ENCODE measurements at regions not wholly inside any gene's neighbourhood (a gene's known extent, or its start where the extent isn't known, plus 50 kb on each side); places are given as distances from the start of the nearest gene placed in this dataset.

DNA sequence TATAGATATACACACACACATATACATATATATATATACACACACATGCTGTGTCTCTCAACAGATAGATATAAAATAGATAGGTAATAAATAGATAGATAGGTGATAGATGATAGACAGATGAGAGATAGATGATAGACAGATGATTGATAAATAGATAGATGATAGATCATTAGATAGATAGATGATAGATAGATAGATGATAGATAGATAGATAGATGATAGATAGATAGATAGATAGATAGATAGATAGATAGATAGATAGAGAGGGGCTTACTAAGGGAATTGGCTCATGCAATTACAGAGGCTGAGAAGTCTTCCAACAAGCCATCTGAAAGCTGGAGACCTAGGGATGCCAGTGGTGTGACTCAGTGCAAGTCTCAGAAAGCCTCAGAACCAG lies 394.5 kb downstream of the ICE1 start:
- Histone ChIP-seq H3K9me3 (ENCODE audit: control insufficient read depth in 2 of 3, insufficient read depth in 1 of 3, low read length in 3 of 3) (peaks cover 0 to 3% (median 0%) of the 10 kb centered on the region in 3 donors), H3K27ac (ENCODE audit: low read depth in 2 of 2, low read length in 2 of 2) (no peak overlapping the region), H3K27me3 (ENCODE audit: control insufficient read depth, insufficient read depth, low read length) (no peaks in the 10 kb centered on the region), H3K36me3 (ENCODE audit: control insufficient read depth in 2 of 3, insufficient read depth in 3 of 3, low read length in 3 of 3) (no peaks in the 10 kb centered on the region), H3K4me1 (ENCODE audit: control insufficient read depth in 2 of 3, insufficient read depth in 2 of 3, low read depth in 1 of 3, low read length in 3 of 3) (no peaks in the 10 kb centered on the region), H3K9ac (ENCODE audit: low read length in 3 of 3) (no peak overlapping the region), H3K4me3 (ENCODE audit: low read length in 3 of 3) (no peak overlapping the region)
- DNase-seq = no peak
- intact Hi-C loops (cut with DNase I) = no loop called here
- TF ChIP-seq, protein P1, sequence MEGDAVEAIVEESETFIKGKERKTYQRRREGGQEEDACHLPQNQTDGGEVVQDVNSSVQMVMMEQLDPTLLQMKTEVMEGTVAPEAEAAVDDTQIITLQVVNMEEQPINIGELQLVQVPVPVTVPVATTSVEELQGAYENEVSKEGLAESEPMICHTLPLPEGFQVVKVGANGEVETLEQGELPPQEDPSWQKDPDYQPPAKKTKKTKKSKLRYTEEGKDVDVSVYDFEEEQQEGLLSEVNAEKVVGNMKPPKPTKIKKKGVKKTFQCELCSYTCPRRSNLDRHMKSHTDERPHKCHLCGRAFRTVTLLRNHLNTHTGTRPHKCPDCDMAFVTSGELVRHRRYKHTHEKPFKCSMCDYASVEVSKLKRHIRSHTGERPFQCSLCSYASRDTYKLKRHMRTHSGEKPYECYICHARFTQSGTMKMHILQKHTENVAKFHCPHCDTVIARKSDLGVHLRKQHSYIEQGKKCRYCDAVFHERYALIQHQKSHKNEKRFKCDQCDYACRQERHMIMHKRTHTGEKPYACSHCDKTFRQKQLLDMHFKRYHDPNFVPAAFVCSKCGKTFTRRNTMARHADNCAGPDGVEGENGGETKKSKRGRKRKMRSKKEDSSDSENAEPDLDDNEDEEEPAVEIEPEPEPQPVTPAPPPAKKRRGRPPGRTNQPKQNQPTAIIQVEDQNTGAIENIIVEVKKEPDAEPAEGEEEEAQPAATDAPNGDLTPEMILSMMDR (IDR thresholded peaks at IDR 0.05; ENCODE audit: borderline replicate concordance, extremely low read depth, insufficient read depth) = no peak
- FAIRE-seq = no peak

DNA sequence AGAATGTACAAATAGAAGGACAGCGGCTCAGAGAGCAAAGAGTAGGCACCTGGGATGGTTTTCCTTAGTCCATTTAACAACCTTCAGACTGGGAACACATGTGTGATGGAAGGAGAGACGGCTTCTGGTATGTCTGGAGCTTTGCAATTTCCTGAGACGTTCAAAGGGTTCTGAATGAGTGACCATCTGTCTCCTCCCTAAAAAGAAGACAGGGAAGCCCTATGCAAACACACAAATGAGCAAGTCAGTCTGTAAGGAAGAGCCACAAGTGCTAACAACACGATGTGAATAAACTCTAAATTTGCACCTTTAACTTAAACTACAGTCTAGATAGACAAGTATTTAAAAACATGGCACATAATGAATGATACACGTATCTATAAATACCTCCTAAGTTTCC lies 391.0 kb downstream of the ICE1 start:
- H3K9me3 ChIP-seq (ENCODE audit: control insufficient read depth in 2 of 3, insufficient read depth in 1 of 3, low read length in 3 of 3) = no peaks in the 10 kb centered on the region
- FAIRE-seq (no peak), DNase-seq (peak in 2 of 5 donors; percentile 18 to 22)
- H3K36me3 ChIP-seq (ENCODE audit: control insufficient read depth in 2 of 3, insufficient read depth in 3 of 3, low read length in 3 of 3) = no peaks in the 10 kb centered on the region
- no peak overlapping the region for H3K4me3 ChIP-seq (ENCODE audit: low read length in 3 of 3)
- intact Hi-C loops (cut with DNase I) = no loop called here
- no peaks in the 10 kb centered on the region for H3K27me3 ChIP-seq (ENCODE audit: control insufficient read depth, insufficient read depth, low read length)
- no peaks in the 10 kb centered on the region for H3K4me1 ChIP-seq (ENCODE audit: control insufficient read depth in 2 of 3, insufficient read depth in 2 of 3, low read depth in 1 of 3, low read length in 3 of 3)
- H3K9ac ChIP-seq (ENCODE audit: low read length in 3 of 3) = no peak overlapping the region
- TF ChIP-seq, protein P1 (IDR thresholded peaks at IDR 0.05; ENCODE audit: borderline replicate concordance, extremely low read depth, insufficient read depth) = no peak
- H3K27ac ChIP-seq (ENCODE audit: low read depth in 2 of 2, low read length in 2 of 2) = no peak overlapping the region

DNA sequence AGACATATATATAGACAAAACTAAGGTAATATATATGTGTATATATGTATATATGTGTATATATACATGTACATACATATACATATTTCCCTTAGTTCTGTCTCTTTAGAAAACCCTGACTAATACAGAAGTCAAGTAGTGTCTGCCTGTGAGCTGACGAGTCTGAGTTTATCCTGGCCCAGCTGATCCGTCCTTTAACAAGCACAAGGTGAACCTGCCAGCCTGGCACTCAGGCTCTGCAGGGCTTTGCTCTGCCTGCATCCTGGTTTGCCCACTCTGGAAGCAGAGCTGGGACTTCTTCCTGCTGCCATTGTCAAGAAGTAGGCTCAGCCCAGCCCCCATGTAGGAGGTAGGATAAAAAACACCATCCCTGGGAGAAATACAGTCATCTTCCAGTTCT lies 388.0 kb downstream of the ICE1 start:
- no peaks in the 10 kb centered on the region for H3K4me1 ChIP-seq (ENCODE audit: control insufficient read depth in 2 of 3, insufficient read depth in 2 of 3, low read depth in 1 of 3, low read length in 3 of 3)
- H3K36me3 ChIP-seq (ENCODE audit: control insufficient read depth in 2 of 3, insufficient read depth in 3 of 3, low read length in 3 of 3) = no peaks in the 10 kb centered on the region
- H3K9ac ChIP-seq (ENCODE audit: low read length in 3 of 3) = no peak overlapping the region
- no peak overlapping the region for H3K27ac ChIP-seq (ENCODE audit: low read depth in 2 of 2, low read length in 2 of 2)
- intact Hi-C loops (cut with DNase I) = no loop called here
- no peak for FAIRE-seq
- TF ChIP-seq, protein P1 (IDR thresholded peaks at IDR 0.05; ENCODE audit: borderline replicate concordance, extremely low read depth, insufficient read depth) = no peak
- H3K9me3 ChIP-seq (ENCODE audit: control insufficient read depth in 2 of 3, insufficient read depth in 1 of 3, low read length in 3 of 3) = no peaks in the 10 kb centered on the region
- H3K27me3 ChIP-seq (ENCODE audit: control insufficient read depth, insufficient read depth, low read length) = no peaks in the 10 kb centered on the region
- no peak overlapping the region for H3K4me3 ChIP-seq (ENCODE audit: low read length in 3 of 3)
- no peak for DNase-seq

DNA sequence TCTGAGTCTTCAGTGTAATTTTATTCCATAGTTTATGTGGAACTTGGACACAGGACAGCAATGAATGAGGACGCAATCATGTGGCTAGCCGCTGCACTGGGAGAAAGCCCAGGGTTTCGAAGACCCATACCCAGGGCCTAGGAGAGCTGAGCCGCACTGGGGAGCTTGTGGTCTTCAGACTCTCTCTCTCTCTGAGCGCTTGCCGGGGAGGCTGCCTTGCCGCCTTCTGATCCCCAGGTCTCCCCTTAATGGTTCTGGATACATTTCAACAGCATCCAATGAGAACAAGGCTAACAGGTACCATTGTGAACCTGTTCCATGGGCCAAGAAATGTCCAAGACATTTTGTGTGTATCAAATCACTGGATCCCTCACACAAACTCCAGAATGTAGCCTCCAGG lies 383.4 kb downstream of the ICE1 start:
- Histone ChIP-seq H3K4me1 (ENCODE audit: control insufficient read depth in 2 of 3, insufficient read depth in 2 of 3, low read depth in 1 of 3, low read length in 3 of 3) (no peaks in the 10 kb centered on the region), H3K9me3 (ENCODE audit: control insufficient read depth in 2 of 3, insufficient read depth in 1 of 3, low read length in 3 of 3) (no peaks in the 10 kb centered on the region), H3K4me3 (ENCODE audit: low read length in 3 of 3) (no peak overlapping the region), H3K27me3 (ENCODE audit: control insufficient read depth, insufficient read depth, low read length) (no peaks in the 10 kb centered on the region), H3K36me3 (ENCODE audit: control insufficient read depth in 2 of 3, insufficient read depth in 3 of 3, low read length in 3 of 3) (no peaks in the 10 kb centered on the region), H3K9ac (ENCODE audit: low read length in 3 of 3) (no peak overlapping the region), H3K27ac (ENCODE audit: low read depth in 2 of 2, low read length in 2 of 2) (no peak overlapping the region)
- TF ChIP-seq, protein P1 (IDR thresholded peaks at IDR 0.05; ENCODE audit: borderline replicate concordance, extremely low read depth, insufficient read depth) = no peak
- FAIRE-seq = no peak
- intact Hi-C loops (cut with DNase I) = no loop called here
- DNase-seq = no peak
